ENCODE measurements at regions not wholly inside any gene's neighbourhood (a gene's known extent, or its start where the extent isn't known, plus 50 kb on each side); places are given as distances from the start of the nearest gene placed in this dataset.

GRCh38 chr15:36079021-36079420 lies 500.4 kb upstream of the CDIN1 start:
- DNase-seq (ENCODE audit: extremely low read depth, low read depth), result no peak
- no peak for TF ChIP-seq CTCF (IDR thresholded peaks at IDR 0.05; ENCODE audit: low read depth, low read length)

GRCh38 chr15:36080759-36081158 lies 498.7 kb upstream of the CDIN1 start:
- no peak for TF ChIP-seq CTCF (IDR thresholded peaks at IDR 0.05; ENCODE audit: low read depth, low read length)
- DNase-seq (ENCODE audit: extremely low read depth, low read depth), result no peak

GRCh38 chr15:36090286-36090946 lies 489.0 kb upstream of the CDIN1 start:
- no peak for TF ChIP-seq CTCF (IDR thresholded peaks at IDR 0.05; ENCODE audit: low read depth, low read length)
- no peak for DNase-seq (ENCODE audit: extremely low read depth, low read depth)

- no peak for DNase-seq (ENCODE audit: extremely low read depth, low read depth)
Observed at GRCh38 chr15:36106640-36107335, 472.6 kb upstream of the CDIN1 start.

GRCh38 chr15:36108541-36108940 lies 470.9 kb upstream of the CDIN1 start:
- DNase-seq (ENCODE audit: extremely low read depth, low read depth), result no peak
- no peak for TF ChIP-seq CTCF (IDR thresholded peaks at IDR 0.05; ENCODE audit: low read depth, low read length)

More at GRCh38 chr15:36106640-36107335, 472.6 kb upstream of the CDIN1 start:
- TF ChIP-seq CTCF (IDR thresholded peaks at IDR 0.05; ENCODE audit: low read depth, low read length), result no peak

GRCh38 chr15:36109943-36110658 lies 469.3 kb upstream of the CDIN1 start:
- no peak for TF ChIP-seq CTCF (IDR thresholded peaks at IDR 0.05; ENCODE audit: low read depth, low read length)
- DNase-seq (ENCODE audit: extremely low read depth, low read depth), result no peak

- TF ChIP-seq CTCF (IDR thresholded peaks at IDR 0.05; ENCODE audit: low read depth, low read length), result no peak
- DNase-seq (ENCODE audit: extremely low read depth, low read depth), result no peak
Observed at GRCh38 chr15:36110659-36110993, 468.8 kb upstream of the CDIN1 start.
